GM12873 (cell line): ENCODE measurements at regions not wholly inside any gene's neighbourhood (a gene's known extent, or its start where the extent isn't known, plus 50 kb on each side); places are given as distances from the start of the nearest gene placed in this dataset.

Source experiments
- CTCF ChIP-seq: IDR thresholded peaks from 2 replicates; pipeline ENCODE4 v1.5.1; 2012; ENCODE audit warnings: low read depth, mild to moderate bottlenecking, moderate library complexity, low read length, control low read depth; ENCODE audit not compliant: insufficient read depth; ENCODE audit errors: missing control alignments

GRCh38 chr12:114904254-114905003, 220.5 kb upstream of the TBX3 start:
- no peak for TF ChIP-seq CTCF

GRCh38 chr12:114903083-114903691, 219.2 kb upstream of the TBX3 start:
- TF ChIP-seq CTCF, result no peak

GRCh38 chr12:114902665-114903064, 218.7 kb upstream of the TBX3 start:
- TF ChIP-seq CTCF, result no peak

GRCh38 chr12:114901316-114901715, 217.3 kb upstream of the TBX3 start:
- TF ChIP-seq CTCF, result no peak

- TF ChIP-seq CTCF, result no peak
These were observed 214.2 kb upstream of the TBX3 start for GRCh38 chr12:114898159-114898558.

- no peak for TF ChIP-seq CTCF
These were observed 211.9 kb upstream of the TBX3 start for GRCh38 chr12:114895827-114896226.

- no peak for TF ChIP-seq CTCF
These were observed 211.1 kb upstream of the TBX3 start for GRCh38 chr12:114895081-114895480.
